ENCODE measurements at regions not wholly inside any gene's neighbourhood (a gene's known extent, or its start where the extent isn't known, plus 50 kb on each side); places are given as distances from the start of the nearest gene placed in this dataset.

DNA sequence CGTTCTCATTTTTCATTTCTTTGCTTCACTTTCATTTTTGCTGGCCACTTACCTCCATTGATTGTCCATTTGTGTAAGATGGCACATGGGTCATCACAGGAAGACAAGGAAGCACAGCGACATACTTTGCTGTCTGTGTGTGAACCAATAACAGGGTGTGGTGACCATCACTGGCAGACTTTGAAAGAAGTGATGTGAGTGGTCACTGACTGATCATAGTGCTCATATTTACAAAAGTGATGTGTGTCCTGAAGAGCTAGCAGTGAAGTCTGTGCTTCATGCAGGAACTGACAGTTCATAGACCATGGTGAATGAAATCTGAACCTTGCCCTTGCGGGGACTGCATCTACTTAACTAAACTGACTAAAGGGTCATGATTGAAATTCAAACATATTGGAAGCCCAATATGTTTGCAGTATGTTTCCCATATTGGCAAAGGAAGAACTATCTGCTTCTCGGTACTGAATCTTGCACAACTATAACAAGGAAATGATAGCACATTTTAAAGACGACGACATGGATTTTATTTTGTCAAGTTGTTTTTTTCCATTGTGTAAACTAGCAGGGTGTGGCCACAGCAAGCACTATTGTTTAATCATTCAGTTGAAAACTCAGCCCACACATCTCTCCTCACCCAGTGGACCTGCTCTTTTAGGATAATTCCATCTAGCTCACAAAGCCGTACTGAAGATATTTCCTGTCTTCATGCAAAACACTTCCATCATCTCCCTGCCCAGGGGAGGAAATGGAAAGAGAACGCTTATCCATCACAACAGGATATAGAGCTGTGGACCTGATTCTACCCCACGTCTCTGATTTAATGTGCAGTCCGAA, 232.0 kb upstream of the ANKRD55 start (continued):
- TF ChIP-seq, protein P1, sequence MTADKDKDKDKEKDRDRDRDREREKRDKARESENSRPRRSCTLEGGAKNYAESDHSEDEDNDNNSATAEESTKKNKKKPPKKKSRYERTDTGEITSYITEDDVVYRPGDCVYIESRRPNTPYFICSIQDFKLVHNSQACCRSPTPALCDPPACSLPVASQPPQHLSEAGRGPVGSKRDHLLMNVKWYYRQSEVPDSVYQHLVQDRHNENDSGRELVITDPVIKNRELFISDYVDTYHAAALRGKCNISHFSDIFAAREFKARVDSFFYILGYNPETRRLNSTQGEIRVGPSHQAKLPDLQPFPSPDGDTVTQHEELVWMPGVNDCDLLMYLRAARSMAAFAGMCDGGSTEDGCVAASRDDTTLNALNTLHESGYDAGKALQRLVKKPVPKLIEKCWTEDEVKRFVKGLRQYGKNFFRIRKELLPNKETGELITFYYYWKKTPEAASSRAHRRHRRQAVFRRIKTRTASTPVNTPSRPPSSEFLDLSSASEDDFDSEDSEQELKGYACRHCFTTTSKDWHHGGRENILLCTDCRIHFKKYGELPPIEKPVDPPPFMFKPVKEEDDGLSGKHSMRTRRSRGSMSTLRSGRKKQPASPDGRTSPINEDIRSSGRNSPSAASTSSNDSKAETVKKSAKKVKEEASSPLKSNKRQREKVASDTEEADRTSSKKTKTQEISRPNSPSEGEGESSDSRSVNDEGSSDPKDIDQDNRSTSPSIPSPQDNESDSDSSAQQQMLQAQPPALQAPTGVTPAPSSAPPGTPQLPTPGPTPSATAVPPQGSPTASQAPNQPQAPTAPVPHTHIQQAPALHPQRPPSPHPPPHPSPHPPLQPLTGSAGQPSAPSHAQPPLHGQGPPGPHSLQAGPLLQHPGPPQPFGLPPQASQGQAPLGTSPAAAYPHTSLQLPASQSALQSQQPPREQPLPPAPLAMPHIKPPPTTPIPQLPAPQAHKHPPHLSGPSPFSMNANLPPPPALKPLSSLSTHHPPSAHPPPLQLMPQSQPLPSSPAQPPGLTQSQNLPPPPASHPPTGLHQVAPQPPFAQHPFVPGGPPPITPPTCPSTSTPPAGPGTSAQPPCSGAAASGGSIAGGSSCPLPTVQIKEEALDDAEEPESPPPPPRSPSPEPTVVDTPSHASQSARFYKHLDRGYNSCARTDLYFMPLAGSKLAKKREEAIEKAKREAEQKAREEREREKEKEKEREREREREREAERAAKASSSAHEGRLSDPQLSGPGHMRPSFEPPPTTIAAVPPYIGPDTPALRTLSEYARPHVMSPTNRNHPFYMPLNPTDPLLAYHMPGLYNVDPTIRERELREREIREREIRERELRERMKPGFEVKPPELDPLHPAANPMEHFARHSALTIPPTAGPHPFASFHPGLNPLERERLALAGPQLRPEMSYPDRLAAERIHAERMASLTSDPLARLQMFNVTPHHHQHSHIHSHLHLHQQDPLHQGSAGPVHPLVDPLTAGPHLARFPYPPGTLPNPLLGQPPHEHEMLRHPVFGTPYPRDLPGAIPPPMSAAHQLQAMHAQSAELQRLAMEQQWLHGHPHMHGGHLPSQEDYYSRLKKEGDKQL (CRISPR knock-in tag; IDR thresholded peaks at IDR 0.05; ENCODE audit: low read depth), result no peak
- TF ChIP-seq ZNF251 (CRISPR knock-in tag; IDR thresholded peaks at IDR 0.05) (no peak), GFI1 (CRISPR knock-in tag; IDR thresholded peaks at IDR 0.05; ENCODE audit: borderline replicate concordance) (peak; percentile 88; the same call in 1 of the 2 replicates), POLR2AphosphoS2 (IDR thresholded peaks at IDR 0.05; ENCODE audit: low read depth, low read length) (no peak), IRF9 (CRISPR knock-in tag; IDR thresholded peaks at IDR 0.05; ENCODE audit: borderline replicate concordance) (no peak), ZNF513 (CRISPR knock-in tag; conservative IDR thresholded peaks at IDR 0.05) (no peak), PHF21A (CRISPR knock-in tag; IDR thresholded peaks at IDR 0.05) (peak; percentile 79), BRCA1 (CRISPR knock-in tag; IDR thresholded peaks at IDR 0.05) (no peak), ZBTB42 (CRISPR knock-in tag; IDR thresholded peaks at IDR 0.05) (no peak)
- TF ChIP-seq, protein P2, sequence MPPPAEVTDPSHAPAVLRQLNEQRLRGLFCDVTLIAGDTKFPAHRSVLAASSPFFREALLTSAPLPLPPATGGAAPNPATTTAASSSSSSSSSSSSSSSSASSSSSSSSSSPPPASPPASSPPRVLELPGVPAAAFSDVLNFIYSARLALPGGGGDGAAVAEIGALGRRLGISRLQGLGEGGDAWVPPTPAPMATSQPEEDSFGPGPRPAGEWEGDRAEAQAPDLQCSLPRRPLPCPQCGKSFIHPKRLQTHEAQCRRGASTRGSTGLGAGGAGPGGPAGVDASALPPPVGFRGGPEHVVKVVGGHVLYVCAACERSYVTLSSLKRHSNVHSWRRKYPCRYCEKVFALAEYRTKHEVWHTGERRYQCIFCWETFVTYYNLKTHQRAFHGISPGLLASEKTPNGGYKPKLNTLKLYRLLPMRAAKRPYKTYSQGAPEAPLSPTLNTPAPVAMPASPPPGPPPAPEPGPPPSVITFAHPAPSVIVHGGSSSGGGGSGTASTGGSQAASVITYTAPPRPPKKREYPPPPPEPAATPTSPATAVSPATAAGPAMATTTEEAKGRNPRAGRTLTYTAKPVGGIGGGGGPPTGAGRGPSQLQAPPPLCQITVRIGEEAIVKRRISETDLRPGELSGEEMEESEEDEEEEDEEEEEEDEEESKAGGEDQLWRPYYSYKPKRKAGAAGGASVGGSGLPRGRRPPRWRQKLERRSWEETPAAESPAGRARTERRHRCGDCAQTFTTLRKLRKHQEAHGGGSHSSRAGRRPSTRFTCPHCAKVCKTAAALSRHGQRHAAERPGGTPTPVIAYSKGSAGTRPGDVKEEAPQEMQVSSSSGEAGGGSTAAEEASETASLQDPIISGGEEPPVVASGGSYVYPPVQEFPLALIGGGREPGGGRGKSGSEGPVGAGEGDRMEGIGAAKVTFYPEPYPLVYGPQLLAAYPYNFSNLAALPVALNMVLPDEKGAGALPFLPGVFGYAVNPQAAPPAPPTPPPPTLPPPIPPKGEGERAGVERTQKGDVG (CRISPR knock-in tag; IDR thresholded peaks at IDR 0.05; ENCODE audit: borderline replicate concordance), result no peak
- TF ChIP-seq, protein P3, sequence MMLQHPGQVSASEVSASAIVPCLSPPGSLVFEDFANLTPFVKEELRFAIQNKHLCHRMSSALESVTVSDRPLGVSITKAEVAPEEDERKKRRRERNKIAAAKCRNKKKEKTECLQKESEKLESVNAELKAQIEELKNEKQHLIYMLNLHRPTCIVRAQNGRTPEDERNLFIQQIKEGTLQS (CRISPR knock-in tag; IDR thresholded peaks at IDR 0.05), result no peak
- TF ChIP-seq, protein P4, sequence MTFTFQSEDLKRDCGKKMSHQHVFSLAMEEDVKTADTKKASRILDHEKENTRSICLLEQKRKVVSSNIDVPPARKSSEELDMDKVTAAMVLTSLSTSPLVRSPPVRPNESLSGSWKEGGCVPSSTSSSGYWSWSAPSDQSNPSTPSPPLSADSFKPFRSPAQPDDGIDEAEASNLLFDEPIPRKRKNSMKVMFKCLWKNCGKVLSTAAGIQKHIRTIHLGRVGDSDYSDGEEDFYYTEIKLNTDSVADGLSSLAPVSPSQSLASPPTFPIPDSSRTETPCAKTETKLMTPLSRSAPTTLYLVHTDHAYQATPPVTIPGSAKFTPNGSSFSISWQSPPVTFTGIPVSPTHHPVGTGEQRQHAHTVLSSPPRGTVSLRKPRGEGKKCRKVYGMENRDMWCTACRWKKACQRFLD (CRISPR knock-in tag; IDR thresholded peaks at IDR 0.05; ENCODE audit: borderline replicate concordance), result no peak

All from HepG2 (cell line).